ENCODE measurements at regions not wholly inside any gene's neighbourhood (a gene's known extent, or its start where the extent isn't known, plus 50 kb on each side); places are given as distances from the start of the nearest gene placed in this dataset.
A peak's percentile ranks its signal among the peaks of the same experiment; 100 is the strongest.

- no peak for DNase-seq
These were observed 591.2 kb downstream of the INSC start for GRCh38 chr11:15705891-15706290.

GRCh38 chr11:15707194-15707593 lies 592.5 kb downstream of the INSC start:
- DNase-seq = peak; percentile 88

- peak; percentile 86 for DNase-seq
These were observed 593.2 kb downstream of the INSC start for GRCh38 chr11:15707971-15708370.

GRCh38 chr11:15710580-15711275 lies 596.0 kb downstream of the INSC start:
- peak; percentile 94 for DNase-seq

GRCh38 chr11:15711311-15711710 lies 596.6 kb downstream of the INSC start:
- DNase-seq = no peak

GRCh38 chr11:15714641-15715399 lies 600.1 kb downstream of the INSC start:
- DNase-seq = peak; percentile 98

GRCh38 chr11:15716550-15716949 lies 601.8 kb downstream of the INSC start:
- no peak for DNase-seq

- no peak for DNase-seq
These were observed 605.7 kb downstream of the INSC start for GRCh38 chr11:15720460-15720859.

GRCh38 chr11:15723966-15724365 lies 609.2 kb downstream of the INSC start:
- DNase-seq = no peak

- no peak for DNase-seq
These were observed 609.9 kb downstream of the INSC start for GRCh38 chr11:15724601-15725000.

GRCh38 chr11:15725246-15725645 lies 610.5 kb downstream of the INSC start:
- no peak for DNase-seq

- DNase-seq = no peak
These were observed 611.6 kb downstream of the INSC start for GRCh38 chr11:15726221-15726746.

GRCh38 chr11:15726893-15727519 lies 612.3 kb downstream of the INSC start:
- no peak for DNase-seq

GRCh38 chr11:15727520-15727914 lies 612.8 kb downstream of the INSC start:
- no peak for DNase-seq

GRCh38 chr11:15728207-15728606 lies 613.5 kb downstream of the INSC start:
- DNase-seq = no peak

- DNase-seq = peak; percentile 43
These were observed 615.7 kb downstream of the INSC start for GRCh38 chr11:15730263-15730994.

- no peak for DNase-seq
These were observed 616.3 kb downstream of the INSC start for GRCh38 chr11:15730995-15731385.

- DNase-seq = peak; percentile 39
These were observed 620.6 kb downstream of the SOX6 start for GRCh38 chr11:15735706-15736105.

- DNase-seq = no peak
These were observed 619.0 kb downstream of the SOX6 start for GRCh38 chr11:15737320-15737719.

GRCh38 chr11:15738931-15739330 lies 617.4 kb downstream of the SOX6 start:
- DNase-seq = no peak

GRCh38 chr11:15742626-15743519 lies 613.5 kb downstream of the SOX6 start:
- peak; percentile 80 for DNase-seq

GRCh38 chr11:15744693-15745092 lies 611.7 kb downstream of the SOX6 start:
- no peak for DNase-seq

Data from DMS79 treated with DMSO at 0.1 percent for 48 hours (cell line).